ENCODE measurements at regions not wholly inside any gene's neighbourhood (a gene's known extent, or its start where the extent isn't known, plus 50 kb on each side); places are given as distances from the start of the nearest gene placed in this dataset.

DNA sequence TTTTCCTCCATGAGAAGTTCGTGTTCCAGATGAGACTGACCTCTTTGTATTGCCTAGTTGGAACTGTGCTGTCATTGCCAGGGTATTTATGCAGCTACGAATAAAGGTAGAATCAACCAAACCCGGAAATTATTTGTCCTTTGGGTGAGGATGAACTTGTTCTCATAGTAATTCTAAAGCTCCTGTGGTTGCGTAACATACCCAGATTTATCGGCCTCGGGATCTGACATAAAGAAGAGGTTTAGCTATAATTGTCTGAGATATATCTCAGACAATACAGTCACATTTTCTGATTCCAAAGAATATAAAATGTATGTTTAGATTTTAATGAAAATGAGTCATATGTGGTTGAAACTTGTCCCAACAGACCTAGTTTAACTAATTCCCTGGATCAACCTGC lies 628.7 kb upstream of the LINC00305 start:
- H3K27ac ChIP-seq (replicated peaks) = no peak overlapping the region
- H3K4me3 ChIP-seq (replicated peaks; ENCODE audit: insufficient read depth, low read length) = no peak overlapping the region
- no peak for DNase-seq (ENCODE audit: low read depth in 1 of 2, low spot score in 1 of 2)
- TF ChIP-seq, protein P1, sequence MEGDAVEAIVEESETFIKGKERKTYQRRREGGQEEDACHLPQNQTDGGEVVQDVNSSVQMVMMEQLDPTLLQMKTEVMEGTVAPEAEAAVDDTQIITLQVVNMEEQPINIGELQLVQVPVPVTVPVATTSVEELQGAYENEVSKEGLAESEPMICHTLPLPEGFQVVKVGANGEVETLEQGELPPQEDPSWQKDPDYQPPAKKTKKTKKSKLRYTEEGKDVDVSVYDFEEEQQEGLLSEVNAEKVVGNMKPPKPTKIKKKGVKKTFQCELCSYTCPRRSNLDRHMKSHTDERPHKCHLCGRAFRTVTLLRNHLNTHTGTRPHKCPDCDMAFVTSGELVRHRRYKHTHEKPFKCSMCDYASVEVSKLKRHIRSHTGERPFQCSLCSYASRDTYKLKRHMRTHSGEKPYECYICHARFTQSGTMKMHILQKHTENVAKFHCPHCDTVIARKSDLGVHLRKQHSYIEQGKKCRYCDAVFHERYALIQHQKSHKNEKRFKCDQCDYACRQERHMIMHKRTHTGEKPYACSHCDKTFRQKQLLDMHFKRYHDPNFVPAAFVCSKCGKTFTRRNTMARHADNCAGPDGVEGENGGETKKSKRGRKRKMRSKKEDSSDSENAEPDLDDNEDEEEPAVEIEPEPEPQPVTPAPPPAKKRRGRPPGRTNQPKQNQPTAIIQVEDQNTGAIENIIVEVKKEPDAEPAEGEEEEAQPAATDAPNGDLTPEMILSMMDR (IDR thresholded peaks at IDR 0.05; ENCODE audit: insufficient read depth, low read length) = no peak
- no peak for TF ChIP-seq POLR2AphosphoS5 (IDR thresholded peaks at IDR 0.05; ENCODE audit: low read depth)
- no peak for TF ChIP-seq GABPA (IDR thresholded peaks at IDR 0.05; ENCODE audit: low read depth)
- TF ChIP-seq, protein P2, sequence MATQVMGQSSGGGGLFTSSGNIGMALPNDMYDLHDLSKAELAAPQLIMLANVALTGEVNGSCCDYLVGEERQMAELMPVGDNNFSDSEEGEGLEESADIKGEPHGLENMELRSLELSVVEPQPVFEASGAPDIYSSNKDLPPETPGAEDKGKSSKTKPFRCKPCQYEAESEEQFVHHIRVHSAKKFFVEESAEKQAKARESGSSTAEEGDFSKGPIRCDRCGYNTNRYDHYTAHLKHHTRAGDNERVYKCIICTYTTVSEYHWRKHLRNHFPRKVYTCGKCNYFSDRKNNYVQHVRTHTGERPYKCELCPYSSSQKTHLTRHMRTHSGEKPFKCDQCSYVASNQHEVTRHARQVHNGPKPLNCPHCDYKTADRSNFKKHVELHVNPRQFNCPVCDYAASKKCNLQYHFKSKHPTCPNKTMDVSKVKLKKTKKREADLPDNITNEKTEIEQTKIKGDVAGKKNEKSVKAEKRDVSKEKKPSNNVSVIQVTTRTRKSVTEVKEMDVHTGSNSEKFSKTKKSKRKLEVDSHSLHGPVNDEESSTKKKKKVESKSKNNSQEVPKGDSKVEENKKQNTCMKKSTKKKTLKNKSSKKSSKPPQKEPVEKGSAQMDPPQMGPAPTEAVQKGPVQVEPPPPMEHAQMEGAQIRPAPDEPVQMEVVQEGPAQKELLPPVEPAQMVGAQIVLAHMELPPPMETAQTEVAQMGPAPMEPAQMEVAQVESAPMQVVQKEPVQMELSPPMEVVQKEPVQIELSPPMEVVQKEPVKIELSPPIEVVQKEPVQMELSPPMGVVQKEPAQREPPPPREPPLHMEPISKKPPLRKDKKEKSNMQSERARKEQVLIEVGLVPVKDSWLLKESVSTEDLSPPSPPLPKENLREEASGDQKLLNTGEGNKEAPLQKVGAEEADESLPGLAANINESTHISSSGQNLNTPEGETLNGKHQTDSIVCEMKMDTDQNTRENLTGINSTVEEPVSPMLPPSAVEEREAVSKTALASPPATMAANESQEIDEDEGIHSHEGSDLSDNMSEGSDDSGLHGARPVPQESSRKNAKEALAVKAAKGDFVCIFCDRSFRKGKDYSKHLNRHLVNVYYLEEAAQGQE (IDR thresholded peaks at IDR 0.05; ENCODE audit: insufficient replicate concordance, low read depth) = no peak
- no peak for TF ChIP-seq SPI1 (IDR thresholded peaks at IDR 0.05; ENCODE audit: borderline replicate concordance, low read depth)
- H3K27me3 ChIP-seq (ENCODE audit: insufficient read depth, poor library complexity, severe bottlenecking) = no peaks in the 10 kb centered on the region

DNA sequence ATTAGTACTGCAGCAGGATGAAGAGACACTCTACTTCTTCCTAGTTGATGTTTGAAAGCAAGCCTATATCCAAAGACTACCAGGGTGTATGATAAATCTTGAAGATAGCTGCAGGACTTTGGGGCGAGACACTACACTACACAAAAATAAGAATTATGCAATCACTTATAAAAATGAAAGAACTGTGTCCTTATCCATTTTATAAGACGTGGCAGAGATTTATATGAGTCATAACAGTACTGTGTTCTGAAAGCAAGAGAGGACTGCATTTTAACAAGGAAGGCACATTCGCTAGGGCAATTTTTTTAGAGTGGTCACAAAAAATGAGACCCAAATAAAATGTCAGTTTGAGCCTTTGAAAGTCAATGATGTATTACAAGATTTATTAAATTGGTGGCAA lies 617.0 kb upstream of the LINC00305 start:
- no peaks in the 10 kb centered on the region for H3K27me3 ChIP-seq (ENCODE audit: insufficient read depth, poor library complexity, severe bottlenecking)
- H3K27ac ChIP-seq (replicated peaks) = no peak overlapping the region
- no peak for TF ChIP-seq SPI1 (IDR thresholded peaks at IDR 0.05; ENCODE audit: borderline replicate concordance, low read depth)
- DNase-seq (ENCODE audit: low read depth in 1 of 2, low spot score in 1 of 2) = no peak
- no peak overlapping the region for H3K4me3 ChIP-seq (replicated peaks; ENCODE audit: insufficient read depth, low read length)

DNA sequence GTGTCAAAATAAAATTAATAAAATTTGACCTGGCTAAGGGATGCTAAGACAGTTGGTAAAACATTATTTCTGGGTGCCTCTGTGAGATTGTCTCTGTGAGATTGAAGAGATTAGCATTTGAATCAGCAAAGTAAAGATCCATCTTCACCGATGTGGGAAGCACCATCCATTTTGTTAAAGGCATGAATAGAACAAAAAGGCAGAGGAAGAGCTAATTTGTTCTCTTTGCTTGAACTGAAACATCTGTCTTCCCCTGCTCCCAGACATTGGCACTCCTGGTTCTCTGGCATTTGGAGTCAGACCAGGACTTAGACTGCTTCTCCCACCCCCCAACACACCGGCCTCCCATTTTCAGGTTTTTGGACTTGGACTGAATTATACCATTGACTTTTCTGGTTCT lies 603.8 kb upstream of the LINC00305 start:
- Histone ChIP-seq H3K27ac (replicated peaks) (no peak overlapping the region), H3K4me3 (replicated peaks; ENCODE audit: insufficient read depth, low read length) (no peak overlapping the region), H3K27me3 (ENCODE audit: insufficient read depth, poor library complexity, severe bottlenecking) (no peaks in the 10 kb centered on the region)
- no peak for TF ChIP-seq POLR2AphosphoS5 (IDR thresholded peaks at IDR 0.05; ENCODE audit: low read depth)
- TF ChIP-seq, protein P1 (IDR thresholded peaks at IDR 0.05; ENCODE audit: insufficient read depth, low read length) = no peak
- TF ChIP-seq GABPA (IDR thresholded peaks at IDR 0.05; ENCODE audit: low read depth) = no peak
- DNase-seq (ENCODE audit: low read depth in 1 of 2, low spot score in 1 of 2) = no peak

DNA sequence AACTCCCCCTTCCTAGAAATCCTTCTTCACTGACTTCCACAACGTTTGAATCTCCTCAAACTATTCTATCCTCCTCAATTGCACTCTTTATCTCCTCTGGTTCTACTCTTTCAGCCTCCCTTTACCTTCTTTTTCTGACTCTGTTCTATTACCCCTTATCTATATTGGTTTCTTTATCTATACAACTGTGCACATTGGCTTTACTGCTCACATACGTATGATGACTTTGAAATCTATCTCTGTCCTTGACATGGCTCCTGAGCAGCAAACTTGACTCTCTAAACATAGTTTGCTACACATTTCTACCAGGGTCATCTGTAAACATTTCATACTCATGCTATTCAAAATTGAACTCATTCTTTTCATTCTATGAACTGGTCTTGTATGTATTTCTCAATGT lies 601.0 kb upstream of the LINC00305 start:
- Histone ChIP-seq H3K27ac (replicated peaks) (no peak overlapping the region), H3K4me3 (replicated peaks; ENCODE audit: insufficient read depth, low read length) (no peak overlapping the region), H3K27me3 (ENCODE audit: insufficient read depth, poor library complexity, severe bottlenecking) (no peaks in the 10 kb centered on the region)
- TF ChIP-seq POLR2AphosphoS5 (IDR thresholded peaks at IDR 0.05; ENCODE audit: low read depth) = no peak
- no peak for DNase-seq (ENCODE audit: low read depth in 1 of 2, low spot score in 1 of 2)

DNA sequence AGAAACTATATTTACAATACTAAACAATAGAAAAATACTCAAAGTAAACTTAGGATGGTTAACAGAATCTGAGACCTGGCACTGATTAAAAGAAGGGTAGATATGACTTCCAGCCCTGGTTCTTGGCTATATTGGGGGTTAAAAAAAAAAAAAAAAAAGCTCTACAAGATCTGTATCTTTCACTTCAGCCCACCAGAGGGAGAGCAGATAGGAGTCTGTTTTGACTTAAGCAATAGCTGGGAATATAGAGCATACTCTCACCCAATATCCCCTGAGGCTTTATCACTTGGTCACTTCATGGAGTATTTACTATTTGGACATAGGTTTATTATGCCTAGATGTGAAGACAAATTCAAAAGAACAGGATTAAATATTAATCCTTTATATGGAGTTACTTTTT lies 598.9 kb upstream of the LINC00305 start:
- no peak overlapping the region for H3K27ac ChIP-seq (replicated peaks)
- TF ChIP-seq, protein P2 (IDR thresholded peaks at IDR 0.05; ENCODE audit: insufficient replicate concordance, low read depth) = no peak
- TF ChIP-seq, protein P1 (IDR thresholded peaks at IDR 0.05; ENCODE audit: insufficient read depth, low read length) = no peak
- TF ChIP-seq SPI1 (IDR thresholded peaks at IDR 0.05; ENCODE audit: borderline replicate concordance, low read depth) (no peak), GABPA (IDR thresholded peaks at IDR 0.05; ENCODE audit: low read depth) (no peak), POLR2AphosphoS5 (IDR thresholded peaks at IDR 0.05; ENCODE audit: low read depth) (no peak)
- no peak overlapping the region for H3K4me3 ChIP-seq (replicated peaks; ENCODE audit: insufficient read depth, low read length)
- no peak for DNase-seq (ENCODE audit: low read depth in 1 of 2, low spot score in 1 of 2)
- no peaks in the 10 kb centered on the region for H3K27me3 ChIP-seq (ENCODE audit: insufficient read depth, poor library complexity, severe bottlenecking)
